K562 (cell line): ENCODE measurements at regions not wholly inside any gene's neighbourhood (a gene's known extent, or its start where the extent isn't known, plus 50 kb on each side); places are given as distances from the start of the nearest gene placed in this dataset.

Experiments used
- ARID3B ChIP-seq: fragments of 250-450 bp; sonication (Bioruptor Pico); IDR thresholded peaks from 2 replicates; pipeline ENCODE4 v1.4.0; 2020; ENCODE audit warnings: borderline replicate concordance
- CTCF ChIP-seq, 3 experiments: IDR thresholded peaks in 2 of 3; conservative IDR thresholded peaks in 1 of 3; 2 replicates each; pipeline ENCODE4 v1.5.1; 2011 to 2012; ENCODE audit warnings: low read length in 3 of 3, mild to moderate bottlenecking in 3 of 3, control low read depth in 2 of 3, improper control_type of control experiment in 1 of 3, inconsistent platforms in 1 of 3, low read depth in 1 of 3, mixed read lengths in 1 of 3, moderate library complexity in 1 of 3; ENCODE audit not compliant: insufficient read depth in 2 of 3
- GATAD2B ChIP-seq: fragments of 450-650 bp; IDR thresholded peaks from 2 replicates; pipeline ENCODE4 v1.6.1; 2017; ENCODE audit warnings: mild to moderate bottlenecking, borderline replicate concordance
- GTF2E2 ChIP-seq: fragments of 200-800 bp; sonication (Bioruptor generic); IDR thresholded peaks from 2 replicates; pipeline ENCODE4 v1.6.1; 2016; ENCODE audit warnings: missing genetic modification characterization, missing compliant biosample characterization
- RERE ChIP-seq: sonication (generic); formaldehyde crosslinking; IDR thresholded peaks from 2 replicates; pipeline ENCODE4 v1.8.0; 2023; ENCODE audit warnings: missing genetic modification reagents, mild to moderate bottlenecking, borderline replicate concordance
- SP1 ChIP-seq: sonication (generic); formaldehyde crosslinking; IDR thresholded peaks from 2 replicates; pipeline ENCODE4 v1.8.1; 2022; ENCODE audit warnings: mild to moderate bottlenecking, missing genetic modification reagents
- STAT6 ChIP-seq: sonication (generic); formaldehyde crosslinking; IDR thresholded peaks from 2 replicates; pipeline ENCODE4 v1.8.1; 2023; ENCODE audit warnings: mild to moderate bottlenecking, missing genetic modification reagents
- TBL1XR1 ChIP-seq, 2 experiments: IDR thresholded peaks; 2 replicates each; pipeline ENCODE4 v1.6.1; 2012; ENCODE audit warnings: improper control_type of control experiment in 2 of 2, low read length in 2 of 2, mild to moderate bottlenecking in 1 of 2

- TF ChIP-seq CTCF (IDR thresholded peaks at IDR 0.05 in 2 of 3, conservative IDR thresholded peaks at IDR 0.05 in 1 of 3; ENCODE audit: insufficient read depth in 2 of 3, low read depth in 1 of 3, low read length in 3 of 3), result no peak
- no peak for TF ChIP-seq ARID3B
- no peak for TF ChIP-seq GATAD2B
- TF ChIP-seq STAT6, result no peak
- no peak for TF ChIP-seq SP1
- no peak for TF ChIP-seq TBL1XR1 (IDR thresholded peaks at IDR 0.05; ENCODE audit: low read length in 2 of 2)
- TF ChIP-seq RERE, result no peak
- TF ChIP-seq GTF2E2, result no peak
Observed at GRCh38 chr13:62115831-62116230, 700.2 kb upstream of the PCDH20 start (continued).
